ENCODE measurements at regions not wholly inside any gene's neighbourhood (a gene's known extent, or its start where the extent isn't known, plus 50 kb on each side); places are given as distances from the start of the nearest gene placed in this dataset.

DNA sequence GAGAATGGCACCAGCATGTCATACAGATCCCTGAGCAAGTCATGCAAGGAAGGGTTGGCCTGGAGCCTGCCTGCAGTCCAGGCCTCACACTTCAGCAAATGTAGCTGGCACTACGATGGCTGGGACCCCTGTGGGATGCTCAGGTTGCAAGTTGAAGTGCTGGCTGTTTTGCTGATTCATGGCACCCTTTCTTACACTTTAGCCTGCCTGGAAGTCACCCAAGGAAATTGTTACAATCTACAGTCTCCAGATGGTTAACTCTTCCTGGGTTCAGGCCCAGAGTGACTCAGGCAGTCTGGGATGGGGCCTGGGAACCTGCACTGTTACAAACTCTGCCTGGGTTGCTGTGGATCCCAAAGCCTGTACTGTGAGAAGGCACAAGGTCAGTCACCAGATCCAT, 91.0 kb upstream of the SLC6A11 start:
- Histone ChIP-seq H3K36me3 (ENCODE audit: control insufficient read depth in 2 of 2, extremely low read depth in 1 of 2, insufficient read depth in 2 of 2, low read length in 2 of 2) (no peaks in the 10 kb centered on the region), H3K9me1 (replicated peaks; ENCODE audit: control insufficient read depth, extremely low read depth, insufficient read depth, low read length) (no peaks in the 10 kb centered on the region), H4K20me1 (replicated peaks; ENCODE audit: control insufficient read depth, extremely low read depth, insufficient read depth, low read length) (no peaks in the 10 kb centered on the region), H3K27ac (ENCODE audit: insufficient read depth, low read depth, low read length) (no peak overlapping the region), H3K79me2 (ENCODE audit: control insufficient read depth, insufficient read depth, low read length) (no peaks in the 10 kb centered on the region), H3K9me3 (replicated peaks; ENCODE audit: control insufficient read depth, insufficient read depth, low read length) (no peaks in the 10 kb centered on the region), H3K4me1 (ENCODE audit: control insufficient read depth, extremely low read depth, insufficient read depth, low read length) (no peaks in the 10 kb centered on the region), H2AFZ (ENCODE audit: low read depth, low read length) (no peak overlapping the region), H3K9ac (replicated peaks; ENCODE audit: extremely low read depth, insufficient read depth, low read length) (no peak overlapping the region), H3K4me2 (ENCODE audit: insufficient read depth, low read length) (no peak overlapping the region), H3K4me3 (replicated peaks in 1 of 3; ENCODE audit: insufficient read depth in 1 of 3, low read depth in 1 of 3, low read length in 3 of 3) (no peak overlapping the region), H3K27me3 (ENCODE audit: control insufficient read depth in 2 of 2, insufficient read depth in 2 of 2, low read length in 2 of 2) (no peaks in the 10 kb centered on the region)
- DNase-seq (ENCODE audit: low read depth, low spot score), result no peak
- TF ChIP-seq, protein P1, sequence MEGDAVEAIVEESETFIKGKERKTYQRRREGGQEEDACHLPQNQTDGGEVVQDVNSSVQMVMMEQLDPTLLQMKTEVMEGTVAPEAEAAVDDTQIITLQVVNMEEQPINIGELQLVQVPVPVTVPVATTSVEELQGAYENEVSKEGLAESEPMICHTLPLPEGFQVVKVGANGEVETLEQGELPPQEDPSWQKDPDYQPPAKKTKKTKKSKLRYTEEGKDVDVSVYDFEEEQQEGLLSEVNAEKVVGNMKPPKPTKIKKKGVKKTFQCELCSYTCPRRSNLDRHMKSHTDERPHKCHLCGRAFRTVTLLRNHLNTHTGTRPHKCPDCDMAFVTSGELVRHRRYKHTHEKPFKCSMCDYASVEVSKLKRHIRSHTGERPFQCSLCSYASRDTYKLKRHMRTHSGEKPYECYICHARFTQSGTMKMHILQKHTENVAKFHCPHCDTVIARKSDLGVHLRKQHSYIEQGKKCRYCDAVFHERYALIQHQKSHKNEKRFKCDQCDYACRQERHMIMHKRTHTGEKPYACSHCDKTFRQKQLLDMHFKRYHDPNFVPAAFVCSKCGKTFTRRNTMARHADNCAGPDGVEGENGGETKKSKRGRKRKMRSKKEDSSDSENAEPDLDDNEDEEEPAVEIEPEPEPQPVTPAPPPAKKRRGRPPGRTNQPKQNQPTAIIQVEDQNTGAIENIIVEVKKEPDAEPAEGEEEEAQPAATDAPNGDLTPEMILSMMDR (IDR thresholded peaks at IDR 0.05; ENCODE audit: extremely low read depth in 1 of 2, insufficient read depth in 1 of 2, low read depth in 1 of 2, low read length in 2 of 2), result no peak
- TF ChIP-seq MYC (IDR thresholded peaks at IDR 0.05; ENCODE audit: low read depth, low read length) (no peak), MAX (IDR thresholded peaks at IDR 0.05; ENCODE audit: insufficient read depth, insufficient read length) (no peak), POLR2A (IDR thresholded peaks at IDR 0.05; ENCODE audit: low read depth, low read length) (no peak), FOS (IDR thresholded peaks at IDR 0.05; ENCODE audit: borderline replicate concordance, insufficient read depth, low read length) (no peak), POLR2AphosphoS5 (IDR thresholded peaks at IDR 0.05; ENCODE audit: insufficient read depth, low read depth, low read length) (no peak)
- no TSS peak for BruUV-seq (replicated peaks)
- intact Hi-C loops (cut with micrococcal nuclease), result no loop called here
- ChIA-PET POLR2A (no interaction called here), CTCF (interaction anchor here (1.2 kb wide), 1 partner anchor 14 kb away, joined by 4 read pairs; no protein-coding TSS in a partner anchor)
- dilution Hi-C loops (cut with MboI; ENCODE audit: extremely low pct_ligation_motif_present, low sequenced_read_pairs), result no loop called here
- no peak for FAIRE-seq

DNA sequence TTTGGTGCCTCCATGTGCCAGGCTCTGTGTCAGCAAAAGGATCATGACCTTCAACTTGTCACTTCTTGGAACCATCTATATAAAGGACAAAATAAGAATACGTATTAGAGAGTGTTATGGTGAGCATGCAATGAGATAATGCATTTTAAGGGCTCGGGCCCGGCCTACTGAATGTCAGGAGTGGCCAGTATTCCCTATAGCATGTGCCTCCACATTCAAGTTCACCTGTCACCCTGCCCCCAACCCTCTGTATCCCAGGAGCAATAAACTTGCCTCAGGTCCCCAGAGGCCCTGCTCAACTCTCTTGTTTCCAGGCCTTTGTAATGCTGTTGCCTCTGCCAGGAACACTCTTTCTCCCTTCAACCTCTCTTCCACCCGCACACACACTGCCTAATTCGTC, 90.2 kb upstream of the SLC6A11 start:
- H3K27ac ChIP-seq (ENCODE audit: insufficient read depth, low read depth, low read length), result no peak overlapping the region
- no peaks in the 10 kb centered on the region for H3K9me3 ChIP-seq (replicated peaks; ENCODE audit: control insufficient read depth, insufficient read depth, low read length)
- H3K27me3 ChIP-seq (ENCODE audit: control insufficient read depth in 2 of 2, insufficient read depth in 2 of 2, low read length in 2 of 2), result no peaks in the 10 kb centered on the region
- no peak for FAIRE-seq
- H3K4me1 ChIP-seq (ENCODE audit: control insufficient read depth, extremely low read depth, insufficient read depth, low read length), result no peaks in the 10 kb centered on the region
- no peaks in the 10 kb centered on the region for H3K36me3 ChIP-seq (ENCODE audit: control insufficient read depth in 2 of 2, extremely low read depth in 1 of 2, insufficient read depth in 2 of 2, low read length in 2 of 2)
- no peaks in the 10 kb centered on the region for H3K9me1 ChIP-seq (replicated peaks; ENCODE audit: control insufficient read depth, extremely low read depth, insufficient read depth, low read length)
- TF ChIP-seq JUN (IDR thresholded peaks at IDR 0.05; ENCODE audit: borderline replicate concordance, insufficient read depth, insufficient read length, low read depth), result no peak
- no peak overlapping the region for H3K4me2 ChIP-seq (ENCODE audit: insufficient read depth, low read length)
- ChIA-PET POLR2A (no interaction called here), CTCF (interaction anchor here (1.2 kb wide), 1 partner anchor 13 kb away, joined by 4 read pairs; no protein-coding TSS in a partner anchor)
- intact Hi-C loops (cut with micrococcal nuclease), result no loop called here
- no peak for DNase-seq (ENCODE audit: low read depth, low spot score)
- BruUV-seq (replicated peaks), result no TSS peak
- no peak overlapping the region for H3K9ac ChIP-seq (replicated peaks; ENCODE audit: extremely low read depth, insufficient read depth, low read length)
- no peaks in the 10 kb centered on the region for H4K20me1 ChIP-seq (replicated peaks; ENCODE audit: control insufficient read depth, extremely low read depth, insufficient read depth, low read length)
- H2AFZ ChIP-seq (ENCODE audit: low read depth, low read length), result no peak overlapping the region
- dilution Hi-C loops (cut with MboI; ENCODE audit: extremely low pct_ligation_motif_present, low sequenced_read_pairs), result no loop called here
- no peak overlapping the region for H3K4me3 ChIP-seq (replicated peaks in 1 of 3; ENCODE audit: insufficient read depth in 1 of 3, low read depth in 1 of 3, low read length in 3 of 3)
- no peaks in the 10 kb centered on the region for H3K79me2 ChIP-seq (ENCODE audit: control insufficient read depth, insufficient read depth, low read length)
